ENCODE measurements at regions not wholly inside any gene's neighbourhood (a gene's known extent, or its start where the extent isn't known, plus 50 kb on each side); places are given as distances from the start of the nearest gene placed in this dataset.

GRCh38 chr1:184189361-184189760, 137.8 kb downstream of the TSEN15 start:
- TF ChIP-seq CTCF (IDR thresholded peaks at IDR 0.05) (no peak), POLR2AphosphoS5 (IDR thresholded peaks at IDR 0.05) (no peak)
